H9 (cell line): ENCODE measurements at regions not wholly inside any gene's neighbourhood (a gene's known extent, or its start where the extent isn't known, plus 50 kb on each side); places are given as distances from the start of the nearest gene placed in this dataset.

Source experiments
- DNase-seq: peaks from one replicate; pipeline ENCODE4 v3.0.0-alpha.2; 2017
- H2AFZ ChIP-seq: one replicate; pipeline ENCODE4 v1.6.1; 2013; ENCODE audit warnings: mild to moderate bottlenecking, low read length, control low read depth, moderate library complexity
- H2AK5ac ChIP-seq: 2 replicates; pipeline ENCODE4 v1.6.1; 2013; ENCODE audit warnings: low read length, control low read depth, mixed read lengths; ENCODE audit not compliant: insufficient read length
- H2BK120ac ChIP-seq: one replicate; pipeline ENCODE4 v1.6.1; 2013; ENCODE audit warnings: low read depth, mild to moderate bottlenecking, low read length, control low read depth, inconsistent platforms; ENCODE audit not compliant: poor library complexity, severe bottlenecking
- H2BK12ac ChIP-seq: 2 replicates; pipeline ENCODE4 v1.6.1; 2013; ENCODE audit warnings: low read length, control low read depth, mixed read lengths, low read depth; ENCODE audit not compliant: insufficient read length
- H2BK15ac ChIP-seq: 2 replicates; pipeline ENCODE4 v1.6.1; 2013; ENCODE audit warnings: low read depth, low read length, control low read depth
- H2BK20ac ChIP-seq: one replicate; pipeline ENCODE4 v1.6.1; 2013; ENCODE audit warnings: low read depth, mild to moderate bottlenecking, low read length, control low read depth, inconsistent platforms; ENCODE audit not compliant: poor library complexity, severe bottlenecking
- H2BK5ac ChIP-seq: 2 replicates; pipeline ENCODE4 v1.6.1; 2013; ENCODE audit warnings: low read length, control low read depth, mixed read lengths; ENCODE audit not compliant: insufficient read length
- H3K14ac ChIP-seq: 2 replicates; pipeline ENCODE4 v1.6.1; 2013; ENCODE audit warnings: low read length, control low read depth; ENCODE audit not compliant: insufficient read depth
- H3K18ac ChIP-seq: 2 replicates; pipeline ENCODE4 v1.6.1; 2013; ENCODE audit warnings: low read depth, mild to moderate bottlenecking, mixed read lengths, low read length, control low read depth; ENCODE audit not compliant: insufficient read length
- H3K23ac ChIP-seq: 2 replicates; pipeline ENCODE4 v1.6.1; 2013; ENCODE audit warnings: low read length, control low read depth, mixed read lengths, low read depth; ENCODE audit not compliant: insufficient read length
- H3K23me2 ChIP-seq: 2 replicates; pipeline ENCODE4 v1.6.1; 2013; ENCODE audit warnings: low read depth, mild to moderate bottlenecking, mixed read lengths, low read length, control low read depth; ENCODE audit not compliant: insufficient read length, poor library complexity, severe bottlenecking
- H3K27ac ChIP-seq: 2 replicates; pipeline ENCODE4 v1.5.1; 2013; ENCODE audit warnings: low read length, control low read depth, mixed read lengths, low read depth; ENCODE audit not compliant: insufficient read length
- H3K27me3 ChIP-seq: 2 replicates; pipeline ENCODE4 v1.6.1; 2013; ENCODE audit warnings: low read length, control low read depth, inconsistent platforms; ENCODE audit not compliant: insufficient read depth
- H3K4ac ChIP-seq: 2 replicates; pipeline ENCODE4 v1.6.1; 2013; ENCODE audit warnings: low read depth, mild to moderate bottlenecking, control low read depth, inconsistent platforms, low read length, moderate library complexity
- H3K4me1 ChIP-seq: 2 replicates; pipeline ENCODE4 v1.6.1; 2013; ENCODE audit warnings: low read length, control low read depth, inconsistent platforms; ENCODE audit not compliant: insufficient read depth
- H3K4me2 ChIP-seq: 2 replicates; pipeline ENCODE4 v1.6.1; 2013; ENCODE audit warnings: low read length, control low read depth, mixed read lengths; ENCODE audit not compliant: insufficient read length, insufficient read depth
- H3K56ac ChIP-seq: 2 replicates; pipeline ENCODE4 v1.6.1; 2013; ENCODE audit warnings: low read depth, mild to moderate bottlenecking, mixed read lengths, low read length, control low read depth; ENCODE audit not compliant: insufficient read length
- H3K79me1 ChIP-seq: 2 replicates; pipeline ENCODE4 v1.6.1; 2013; ENCODE audit warnings: low read depth, mild to moderate bottlenecking, moderate library complexity, low read length, control low read depth, inconsistent platforms; ENCODE audit not compliant: insufficient read depth, poor library complexity, severe bottlenecking
- H3K79me2 ChIP-seq: 2 replicates; pipeline ENCODE4 v1.6.1; 2013; ENCODE audit warnings: low read length, control low read depth, inconsistent platforms; ENCODE audit not compliant: insufficient read depth
- H3K9ac ChIP-seq: 2 replicates; pipeline ENCODE4 v1.6.1; 2013; ENCODE audit warnings: low read length, control low read depth, mixed read lengths; ENCODE audit not compliant: insufficient read length; ENCODE audit errors: extremely low read depth
- H3K9me3 ChIP-seq: one replicate; pipeline ENCODE4 v1.6.1; 2013; ENCODE audit warnings: low read depth, low read length, inconsistent platforms; ENCODE audit not compliant: control insufficient read depth
- H3T11ph ChIP-seq: one replicate; pipeline ENCODE4 v1.6.1; 2013; ENCODE audit warnings: mild to moderate bottlenecking, low read length, control low read depth, inconsistent platforms
- H4K20me1 ChIP-seq: one replicate; pipeline ENCODE4 v1.6.1; 2013; ENCODE audit not compliant: control insufficient read depth, insufficient read length, insufficient read depth
- H4K5ac ChIP-seq: 2 replicates; pipeline ENCODE4 v1.6.1; 2013; ENCODE audit warnings: low read depth, mild to moderate bottlenecking, mixed read lengths, low read length, control low read depth; ENCODE audit not compliant: insufficient read length
- H4K8ac ChIP-seq: replicated peaks from 2 replicates; pipeline ENCODE4 v1.6.1; 2013; ENCODE audit warnings: low read length, control low read depth, mixed read lengths, low read depth; ENCODE audit not compliant: insufficient read length
- H4K91ac ChIP-seq: 2 replicates; pipeline ENCODE4 v1.6.1; 2013; ENCODE audit warnings: low read depth, mild to moderate bottlenecking, moderate library complexity, mixed read lengths, low read length, control low read depth; ENCODE audit not compliant: insufficient read length
- H3K27ac Mint-ChIP-seq, 3 experiments: 2 replicates in 2 of 3; 3 replicates in 1 of 3; pipeline ENCODE4 v1.8.0; 2020 to 2021; ENCODE audit warnings: mixed read lengths in 3 of 3, mild to moderate bottlenecking in 1 of 3, moderate library complexity in 1 of 3
- H3K27me3 Mint-ChIP-seq: 2 replicates; pipeline ENCODE4 v1.8.0; 2021; ENCODE audit warnings: low read depth, mild to moderate bottlenecking, moderate library complexity, mixed read lengths
- H3K36me3 Mint-ChIP-seq, 3 experiments: 2 replicates in 2 of 3; 3 replicates in 1 of 3; pipeline ENCODE4 v1.8.0; 2020 to 2021; ENCODE audit warnings: low read depth in 3 of 3, mixed read lengths in 3 of 3; ENCODE audit not compliant: insufficient read depth in 1 of 3
- H3K4me1 Mint-ChIP-seq, 2 experiments: 2 replicates each; pipeline ENCODE4 v1.8.0; 2020; ENCODE audit warnings: mixed read lengths in 2 of 2
- H3K4me3 Mint-ChIP-seq, 2 experiments: 2 replicates in 1 of 2; 3 replicates in 1 of 2; pipeline ENCODE4 v1.8.0; 2020 to 2021; ENCODE audit warnings: mild to moderate bottlenecking in 2 of 2, mixed read lengths in 2 of 2, moderate library complexity in 1 of 2
- H3K9me3 Mint-ChIP-seq, 2 experiments: 2 replicates in 1 of 2; 3 replicates in 1 of 2; pipeline ENCODE4 v1.8.0; 2020; ENCODE audit warnings: mild to moderate bottlenecking in 2 of 2, mixed read lengths in 2 of 2, moderate library complexity in 1 of 2
- CTCF ChIP-seq: fragments of 200-600 bp; sonication (generic); conservative IDR thresholded peaks from 3 replicates; pipeline ENCODE4 v1.8.0; 2021; ENCODE audit warnings: antibody characterized with exemption, mild to moderate bottlenecking
- WGBS: extraction: QIAGEN DNeasy Blood & Tissue Kit; methylation state at CpG from one replicate; pipeline ENCODE4 v1.1.7; 2013; ENCODE audit warnings: missing lambda C conversion rate, low lambda C conversion rate, mixed read lengths; ENCODE audit not compliant: insufficient read length; ENCODE audit errors: extremely low coverage; 5-methylcytosine and 5-hydroxymethylcytosine counted together

GRCh38 chr4:73923631-73923937, 54.4 kb downstream of the CXCL1 start:
- H4K5ac ChIP-seq = no peak overlapping the region
- H3K27ac ChIP-seq = no peak overlapping the region
- Mint-ChIP-seq H3K27ac (no peak overlapping the region), H3K27me3 (peaks cover 10% of the 10 kb centered on the region; the same call in 1 of the 2 replicates), H3K36me3 (no peaks in the 10 kb centered on the region), H3K9me3 (no peaks in the 10 kb centered on the region), H3K4me1 (no peaks in the 10 kb centered on the region), H3K4me3 (no peak overlapping the region)
- H3T11ph ChIP-seq = no peak overlapping the region
- H3K9me3 ChIP-seq = no peaks in the 10 kb centered on the region
- no peak overlapping the region for H2BK5ac ChIP-seq
- H3K18ac ChIP-seq = no peak overlapping the region
- no peaks in the 10 kb centered on the region for H3K27me3 ChIP-seq
- H4K8ac ChIP-seq = no peak overlapping the region
- no peak overlapping the region for H3K14ac ChIP-seq
- no peak overlapping the region for H2BK120ac ChIP-seq
- H4K20me1 ChIP-seq = no peaks in the 10 kb centered on the region
- no peak overlapping the region for H3K23ac ChIP-seq
- H3K4me2 ChIP-seq = no peak overlapping the region
- no peak overlapping the region for H2AK5ac ChIP-seq
- no peak overlapping the region for H2AFZ ChIP-seq
- no peak overlapping the region for H3K4ac ChIP-seq
- no peak overlapping the region for H3K9ac ChIP-seq
- no peaks in the 10 kb centered on the region for H3K23me2 ChIP-seq
- WGBS = no CpG with 5 or more reads among the region's 1 CpG
- no peaks in the 10 kb centered on the region for H3K79me2 ChIP-seq
- no peak for TF ChIP-seq CTCF
- no peaks in the 10 kb centered on the region for H3K79me1 ChIP-seq
- no peak overlapping the region for H4K91ac ChIP-seq
- DNase-seq = no peak
- H3K4me1 ChIP-seq = no peaks in the 10 kb centered on the region
- H2BK12ac ChIP-seq = no peak overlapping the region
- H3K56ac ChIP-seq = no peak overlapping the region
- no peak overlapping the region for H2BK20ac ChIP-seq
- H2BK15ac ChIP-seq = no peak overlapping the region
